GM18873 (cell line): ENCODE measurements at regions not wholly inside any gene's neighbourhood (a gene's known extent, or its start where the extent isn't known, plus 50 kb on each side); places are given as distances from the start of the nearest gene placed in this dataset.
"Not testable (repeated sequence)": the region's sequence is repeated elsewhere in the genome, so short reads cannot be mapped to it uniquely, and the experiment has no call there.

ENCODE experiments used
- ATAC-seq: cut with Tn5 transposase; IDR thresholded peaks from one replicate; pipeline ENCODE4 v1.9.1; 2021; ENCODE audit warnings: mild to moderate bottlenecking, moderate library complexity, moderate number of reproducible peaks; ENCODE audit not compliant: unreplicated experiment, low FRiP score

DNA sequence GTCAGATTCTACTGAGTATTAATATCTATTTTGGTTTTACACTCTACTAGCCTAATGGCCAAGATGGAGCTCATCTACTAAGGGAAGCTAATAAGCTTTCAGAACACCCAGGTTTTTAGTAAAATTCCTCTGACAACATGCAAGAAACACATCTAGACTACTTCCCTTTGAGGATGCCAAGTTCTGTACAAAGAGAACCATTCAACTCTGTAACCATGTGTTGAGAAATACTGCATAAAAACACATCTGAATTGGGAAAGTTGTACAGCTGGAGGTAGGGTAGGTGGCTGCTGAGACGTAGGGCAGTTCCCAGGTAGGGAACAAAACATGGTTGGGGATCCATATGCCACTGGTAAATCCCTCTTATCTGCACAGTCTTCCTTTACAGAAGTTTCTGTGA lies 66.2 kb downstream of the SC5D start:
- no peak for ATAC-seq

DNA sequence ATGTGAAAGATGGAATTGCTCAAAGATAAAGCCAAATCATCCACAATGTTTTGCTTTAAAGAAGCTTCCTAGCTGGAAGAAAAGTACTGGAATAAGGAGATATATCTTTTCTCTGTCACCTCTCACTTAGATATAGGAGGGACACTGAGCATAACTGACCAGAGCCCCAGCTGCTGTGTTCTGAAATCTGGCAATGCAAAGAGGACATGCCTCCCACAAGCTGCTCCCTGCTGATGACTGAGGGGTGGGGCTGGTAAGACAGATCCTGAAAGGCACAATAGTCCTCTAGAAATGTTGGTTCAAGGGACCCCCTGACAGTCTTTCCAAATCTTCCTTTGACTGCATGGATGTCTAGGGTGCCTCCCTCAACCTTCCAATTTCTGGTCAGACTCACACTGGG lies 67.0 kb downstream of the SC5D start:
- ATAC-seq = no peak

DNA sequence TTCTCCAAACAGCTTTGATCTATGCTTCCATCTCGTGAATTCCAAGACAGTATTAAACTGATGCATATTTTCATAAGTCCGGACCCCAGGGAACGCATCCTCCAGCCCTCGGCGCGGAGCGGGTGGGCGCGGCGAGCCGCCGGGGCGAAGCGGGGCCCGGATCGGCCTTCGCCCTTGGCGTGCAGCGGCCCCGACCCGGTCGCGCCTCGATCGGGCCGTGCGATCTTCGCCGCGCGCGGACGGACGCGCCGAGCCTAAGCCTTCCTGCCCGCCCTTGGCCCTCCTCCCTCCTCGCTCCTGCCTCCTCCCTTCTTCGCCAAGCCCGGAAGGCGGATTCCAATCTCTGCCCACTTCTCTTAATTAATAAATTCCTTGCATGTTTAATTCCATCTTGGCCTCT lies 70.4 kb downstream of the SC5D start:
- ATAC-seq = not testable (repeated sequence)

GRCh38 chr11:121365304-121365703 lies 72.7 kb downstream of the SC5D start:
- no peak for ATAC-seq

- ATAC-seq = no peak
Observed at GRCh38 chr11:121366038-121366437, 73.5 kb downstream of the SC5D start.

- peak; percentile 89 for ATAC-seq
Observed at GRCh38 chr11:121367001-121367843, 74.7 kb downstream of the SC5D start.

- ATAC-seq = no peak
Observed at GRCh38 chr11:121367844-121368225, 75.3 kb downstream of the SC5D start.

GRCh38 chr11:121368364-121369240 lies 76.0 kb downstream of the SC5D start:
- ATAC-seq = no peak

DNA sequence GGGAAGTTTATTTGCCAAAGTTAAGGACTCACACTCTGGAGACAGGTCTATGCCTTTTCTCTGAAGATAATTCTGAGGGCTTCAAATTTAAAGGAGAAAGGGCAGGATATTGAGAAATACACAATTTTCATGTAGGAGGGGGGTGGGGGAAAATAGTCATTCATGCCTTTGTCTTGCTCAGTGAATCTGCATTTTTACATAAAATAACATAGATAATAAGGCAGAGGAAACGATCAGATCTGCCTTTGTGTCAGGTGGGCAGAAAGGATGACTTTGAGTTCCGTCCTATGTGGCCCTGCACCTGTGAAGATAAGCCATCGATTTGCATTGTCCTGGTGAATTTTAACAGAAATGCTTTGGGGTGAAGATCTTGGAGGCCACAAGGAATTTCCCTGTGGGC lies 76.8 kb downstream of the SC5D start:
- ATAC-seq = no peak

GRCh38 chr11:121372028-121372427 lies 79.5 kb downstream of the SC5D start:
- no peak for ATAC-seq

GRCh38 chr11:121372671-121373429 lies 79.3 kb upstream of the SORL1 start:
- peak; percentile 77 for ATAC-seq

GRCh38 chr11:121374286-121374985 lies 77.7 kb upstream of the SORL1 start:
- ATAC-seq = no peak

DNA sequence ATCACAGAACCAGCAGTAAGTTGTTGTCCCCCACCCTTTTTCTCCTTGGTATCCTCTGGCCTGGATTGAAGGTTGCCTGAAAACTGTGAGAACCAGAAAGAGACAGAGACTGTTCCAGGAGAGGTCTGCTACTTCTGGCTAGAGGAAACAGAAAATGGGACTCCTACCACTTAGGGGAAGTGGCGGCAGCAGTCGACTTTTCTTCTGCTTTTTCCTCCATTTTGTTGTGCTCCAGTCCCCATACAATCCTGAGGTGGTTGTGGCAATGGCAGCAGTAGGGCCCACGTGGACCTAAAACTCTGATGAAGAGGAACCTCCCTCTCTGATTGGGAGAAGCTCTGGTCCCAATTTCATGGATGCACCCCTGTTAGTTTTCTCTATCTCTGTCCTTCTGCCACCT lies 76.0 kb upstream of the SORL1 start:
- ATAC-seq = no peak

- not testable (repeated sequence) for ATAC-seq
Observed at GRCh38 chr11:121379145-121379810, 72.8 kb upstream of the SORL1 start.

DNA sequence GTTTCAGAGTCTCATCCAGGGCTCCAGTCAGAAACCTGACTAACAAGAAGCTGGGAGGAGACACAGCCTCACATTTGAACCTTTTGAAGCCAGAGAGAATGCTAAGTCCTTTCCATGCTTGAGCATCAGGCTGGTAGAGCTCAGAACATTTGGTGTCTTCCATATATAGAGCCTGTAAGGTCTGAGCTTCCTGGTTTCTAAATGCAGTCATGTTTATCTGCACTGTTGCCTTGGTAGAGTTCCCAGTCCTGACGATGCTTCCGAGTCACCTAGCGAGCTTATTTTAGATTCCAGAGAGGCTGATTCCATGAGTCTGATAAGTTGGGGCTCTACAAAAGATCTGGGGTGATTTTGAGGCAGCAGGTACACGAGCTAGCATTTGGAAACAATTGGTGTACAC lies 68.4 kb upstream of the SORL1 start:
- ATAC-seq = no peak

DNA sequence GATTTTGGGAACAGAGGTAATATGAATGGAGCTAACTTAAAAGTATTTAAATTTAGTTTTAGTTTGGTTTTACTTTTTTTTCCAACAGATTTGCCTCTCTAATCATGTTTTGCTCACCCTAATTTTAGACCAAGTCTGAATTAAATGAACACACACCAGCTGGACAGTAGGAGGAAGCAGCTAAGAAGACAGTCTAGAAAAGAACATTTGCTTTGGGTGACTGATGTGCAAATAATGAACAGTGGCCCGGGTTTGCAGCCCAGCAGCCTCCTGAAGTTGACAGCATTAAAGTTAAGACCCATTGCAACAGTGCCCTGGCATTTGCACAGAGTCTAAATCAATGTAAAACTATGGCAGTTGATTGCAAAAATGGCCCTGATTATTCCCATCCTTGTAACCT lies 66.4 kb upstream of the SORL1 start:
- no peak for ATAC-seq
